ENCODE measurements at regions not wholly inside any gene's neighbourhood (a gene's known extent, or its start where the extent isn't known, plus 50 kb on each side); places are given as distances from the start of the nearest gene placed in this dataset.

- ATAC-seq: no peak
- Histone ChIP-seq H3K9me3 (no peaks in the 10 kb centered on the region), H3K4me2 (no peak overlapping the region), H3K4me1 (no peaks in the 10 kb centered on the region), H3K4me3 (no peak overlapping the region), H3K27ac (no peak overlapping the region)
- no peak for TF ChIP-seq POLR2AphosphoS2 (conservative IDR thresholded peaks at IDR 0.05; ENCODE audit: low read length)
- no peak for DNase-seq (ENCODE audit: low read depth in 1 of 2, low spot score in 1 of 2)
- CTCF ChIA-PET: interaction anchor here (0.6 to 2.4 kb wide), 5 partner anchors 10 to 243 kb away, joined by 3 to 13 read pairs (median 3); partner anchors contain the start of gene RASGRP1
- POLR2A ChIA-PET: no interaction called here
- WGBS (ENCODE audit: missing lambda C conversion rate): 37% methylated on average over 5 of the region's 5 CpGs
- no peak for FAIRE-seq
These were observed 66.8 kb upstream of the RASGRP1 start for GRCh38 chr15:38631119-38632075.

GRCh38 chr15:38635170-38635569 is 70.6 kb upstream of the RASGRP1 start:
- Histone ChIP-seq H3K4me2 (no peak overlapping the region), H3K9me3 (no peaks in the 10 kb centered on the region), H3K4me1 (no peaks in the 10 kb centered on the region), H3K27ac (no peak overlapping the region), H3K4me3 (no peak overlapping the region)
- POLR2A ChIA-PET: no interaction called here
- TF ChIP-seq SMC3 (IDR thresholded peaks at IDR 0.05) (no peak), ZSCAN20 (CRISPR knock-in tag; IDR thresholded peaks at IDR 0.05) (no peak)
- ATAC-seq: no peak
- CTCF ChIA-PET: no interaction called here
- WGBS (ENCODE audit: missing lambda C conversion rate): 23% methylated on average over 2 of the region's 2 CpGs
- DNase-seq (ENCODE audit: low read depth in 1 of 2, low spot score in 1 of 2): no peak
- no peak for FAIRE-seq

- 31% methylated on average over 4 of the region's 4 CpGs for WGBS (ENCODE audit: missing lambda C conversion rate)
- no peak overlapping the region for H3K27ac ChIP-seq
- no peak for TF ChIP-seq HOXB5 (CRISPR knock-in tag; IDR thresholded peaks at IDR 0.05)
- no peak for TF ChIP-seq MAFK (IDR thresholded peaks at IDR 0.05; ENCODE audit: partially characterized antibody)
- TF ChIP-seq MYC (IDR thresholded peaks at IDR 0.05; ENCODE audit: borderline replicate concordance, low read length): no peak
- no peak for TF ChIP-seq HES2 (IDR thresholded peaks at IDR 0.05)
- TF ChIP-seq CHD2 (IDR thresholded peaks at IDR 0.05; ENCODE audit: low read length, partially characterized antibody): no peak
- no peak for TF ChIP-seq JUNB (IDR thresholded peaks at IDR 0.05)
- no peak for TF ChIP-seq ZNF302 (CRISPR knock-in tag; IDR thresholded peaks at IDR 0.05)
- no peak for TF ChIP-seq EHMT2 (IDR thresholded peaks at IDR 0.05; ENCODE audit: low read depth)
- no peak for TF ChIP-seq SREBF2 (IDR thresholded peaks at IDR 0.05)
- TF ChIP-seq PHF8 (IDR thresholded peaks at IDR 0.05; ENCODE audit: borderline replicate concordance, low read depth): no peak
- no peak for TF ChIP-seq ESRRA (IDR thresholded peaks at IDR 0.05; ENCODE audit: borderline replicate concordance, low read length)
- no peak for TF ChIP-seq NFE2L2 (conservative IDR thresholded peaks at IDR 0.05; ENCODE audit: low read length)
- no peak for TF ChIP-seq PBX3 (IDR thresholded peaks at IDR 0.05)
- TF ChIP-seq FOSB (CRISPR knock-in tag; IDR thresholded peaks at IDR 0.05): no peak
- TF ChIP-seq HMGXB4 (CRISPR knock-in tag; IDR thresholded peaks at IDR 0.05; ENCODE audit: borderline replicate concordance): no peak
- no peaks in the 10 kb centered on the region for H3K9me3 ChIP-seq
- no peak overlapping the region for H3K4me3 ChIP-seq
- FAIRE-seq (no peak), DNase-seq (ENCODE audit: low read depth in 1 of 2, low spot score in 1 of 2) (no peak), ATAC-seq (no peak)
- no peak overlapping the region for H3K4me2 ChIP-seq
- ChIA-PET CTCF (interaction anchor here (1.5 kb wide), 1 partner anchor 73 kb away, joined by 5 read pairs; no protein-coding TSS in a partner anchor), POLR2A (no interaction called here)
- H3K4me1 ChIP-seq: no peaks in the 10 kb centered on the region
These were observed 72.0 kb upstream of the RASGRP1 start for GRCh38 chr15:38636597-38636996.

Data from A549 (cell line).